Hepatic stellate cell (primary cell): ENCODE measurements at regions not wholly inside any gene's neighbourhood (a gene's known extent, or its start where the extent isn't known, plus 50 kb on each side); places are given as distances from the start of the nearest gene placed in this dataset.

Source experiments
- DNase-seq: peaks from one replicate; pipeline ENCODE4 v3.0.0; 2011; ENCODE audit warnings: low spot score

GRCh38 chr4:46684041-46684440 is 225.0 kb downstream of the COX7B2 start:
- DNase-seq = no peak

- no peak for DNase-seq
These were observed 232.7 kb downstream of the COX7B2 start for GRCh38 chr4:46676364-46676763.

GRCh38 chr4:46674326-46674725 is 234.7 kb downstream of the COX7B2 start:
- no peak for DNase-seq

GRCh38 chr4:46667790-46668189 is 241.3 kb downstream of the COX7B2 start:
- DNase-seq = no peak

GRCh38 chr4:46656071-46656470 is 253.0 kb downstream of the COX7B2 start:
- no peak for DNase-seq

- DNase-seq = no peak
These were observed 255.2 kb downstream of the COX7B2 start for GRCh38 chr4:46653842-46654241.

- DNase-seq = peak; percentile 2
These were observed 259.5 kb upstream of the GABRA2 start for GRCh38 chr4:46649390-46649789.

- peak; percentile 2 for DNase-seq
These were observed 258.3 kb upstream of the GABRA2 start for GRCh38 chr4:46648088-46648744.

- DNase-seq = no peak
These were observed 255.2 kb upstream of the GABRA2 start for GRCh38 chr4:46645126-46645525.
